Kidney (tissue), 13 donors: ENCODE measurements at regions not wholly inside any gene's neighbourhood (a gene's known extent, or its start where the extent isn't known, plus 50 kb on each side); places are given as distances from the start of the nearest gene placed in this dataset.

Experiments used
- DNase-seq, 5 donors: peaks; one replicate each; pipeline ENCODE4 v3.0.0-alpha.2; 2013 to 2020
- FAIRE-seq: peaks from 2 replicates; lab custom pipeline; 2012; peaks lifted over from hg19 to GRCh38; lab: Jason Lieb, UNC
- H3K27ac ChIP-seq, 2 donors: one replicate each; pipeline ENCODE4 v1.7.0; 2013; ENCODE audit warnings: low read depth in 2 of 2, low read length in 2 of 2, inconsistent platforms in 1 of 2
- H3K27me3 ChIP-seq: one replicate; pipeline ENCODE4 v1.7.1; 2013; ENCODE audit warnings: low read length, inconsistent platforms; ENCODE audit not compliant: control insufficient read depth, insufficient read depth
- H3K36me3 ChIP-seq, 3 donors: one replicate each; pipeline versions ENCODE4 v1.7.0 to v1.7.1; 2013; ENCODE audit warnings: low read length in 3 of 3, control low read depth in 1 of 3, inconsistent platforms in 1 of 3; ENCODE audit not compliant: insufficient read depth in 3 of 3, control insufficient read depth in 2 of 3
- H3K4me1 ChIP-seq, 3 donors: one replicate each; pipeline versions ENCODE4 v1.7.0 to v1.7.1; 2013; ENCODE audit warnings: low read length in 3 of 3, inconsistent platforms in 1 of 3, low read depth in 1 of 3; ENCODE audit not compliant: control insufficient read depth in 2 of 3, insufficient read depth in 2 of 3
- H3K4me3 ChIP-seq, 3 donors: one replicate each; pipeline versions ENCODE4 v1.7.0 to v1.8.1; 2013; ENCODE audit warnings: low read length in 3 of 3, control low read depth in 1 of 3, inconsistent platforms in 1 of 3
- H3K9ac ChIP-seq, 3 donors: one replicate each; pipeline versions ENCODE4 v1.7.0 to v1.7.1; 2013; ENCODE audit warnings: low read length in 3 of 3, control low read depth in 1 of 3, inconsistent platforms in 1 of 3
- H3K9me3 ChIP-seq, 3 donors: one replicate each; pipeline versions ENCODE4 v1.7.0 to v1.7.1; 2013; ENCODE audit warnings: low read length in 3 of 3, control low read depth in 1 of 3, inconsistent platforms in 1 of 3; ENCODE audit not compliant: control insufficient read depth in 2 of 3, insufficient read depth in 1 of 3
- intact Hi-C: fragments of 100-400 bp; cut with DNase I; formaldehyde crosslinking; loops from one replicate; pipeline ENCODE4 v1.11.1; 2022
- TF ChIP-seq, protein P1 (sequence below): IDR thresholded peaks from 3 replicates; pipeline ENCODE4 v1.5.1; 2012; ENCODE audit warnings: mild to moderate bottlenecking, moderate library complexity, borderline replicate concordance; ENCODE audit not compliant: insufficient read depth; ENCODE audit errors: extremely low read depth
- donor health status: control.
- donor health status: control.
- donor health status: control.
- donor health status: control.
- donor health status: control.
- donor health status: DM: yes; HTN: yes; CAD: no.
- donor health status: Normal renal cell carcinoma (clear cell type).

DNA sequence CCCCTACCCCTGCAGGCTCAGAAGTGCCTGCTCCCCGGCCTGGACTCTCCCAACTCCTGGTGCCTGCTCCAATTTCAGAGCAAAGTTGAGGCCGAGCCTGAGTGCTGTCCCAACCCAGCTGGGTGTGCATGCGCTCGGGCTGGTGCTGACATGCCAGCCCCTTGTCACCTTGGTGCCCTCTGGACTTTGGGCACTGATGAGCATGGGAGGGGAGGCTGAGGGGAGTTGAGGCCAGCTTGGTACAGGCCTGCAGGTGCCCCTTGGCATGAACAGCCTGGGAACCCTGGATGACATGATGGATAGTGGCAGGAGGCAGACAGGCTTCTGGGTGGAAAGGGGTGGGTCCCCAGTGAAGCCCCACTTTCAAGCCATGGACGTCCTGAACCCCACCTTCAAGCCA, 366.1 kb upstream of the NEGR1 start:
- no peak overlapping the region for H3K27ac ChIP-seq
- no peak overlapping the region for H3K9ac ChIP-seq
- no peaks in the 10 kb centered on the region for H3K4me1 ChIP-seq
- intact Hi-C loops = no loop called here
- H3K36me3 ChIP-seq = no peaks in the 10 kb centered on the region
- no peaks in the 10 kb centered on the region for H3K27me3 ChIP-seq
- no peaks in the 10 kb centered on the region for H3K9me3 ChIP-seq
- FAIRE-seq = no peak
- TF ChIP-seq, protein P1, sequence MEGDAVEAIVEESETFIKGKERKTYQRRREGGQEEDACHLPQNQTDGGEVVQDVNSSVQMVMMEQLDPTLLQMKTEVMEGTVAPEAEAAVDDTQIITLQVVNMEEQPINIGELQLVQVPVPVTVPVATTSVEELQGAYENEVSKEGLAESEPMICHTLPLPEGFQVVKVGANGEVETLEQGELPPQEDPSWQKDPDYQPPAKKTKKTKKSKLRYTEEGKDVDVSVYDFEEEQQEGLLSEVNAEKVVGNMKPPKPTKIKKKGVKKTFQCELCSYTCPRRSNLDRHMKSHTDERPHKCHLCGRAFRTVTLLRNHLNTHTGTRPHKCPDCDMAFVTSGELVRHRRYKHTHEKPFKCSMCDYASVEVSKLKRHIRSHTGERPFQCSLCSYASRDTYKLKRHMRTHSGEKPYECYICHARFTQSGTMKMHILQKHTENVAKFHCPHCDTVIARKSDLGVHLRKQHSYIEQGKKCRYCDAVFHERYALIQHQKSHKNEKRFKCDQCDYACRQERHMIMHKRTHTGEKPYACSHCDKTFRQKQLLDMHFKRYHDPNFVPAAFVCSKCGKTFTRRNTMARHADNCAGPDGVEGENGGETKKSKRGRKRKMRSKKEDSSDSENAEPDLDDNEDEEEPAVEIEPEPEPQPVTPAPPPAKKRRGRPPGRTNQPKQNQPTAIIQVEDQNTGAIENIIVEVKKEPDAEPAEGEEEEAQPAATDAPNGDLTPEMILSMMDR = no peak
- peak in 1 of 5 donors; percentile 39 for DNase-seq
- H3K4me3 ChIP-seq = no peak overlapping the region

DNA sequence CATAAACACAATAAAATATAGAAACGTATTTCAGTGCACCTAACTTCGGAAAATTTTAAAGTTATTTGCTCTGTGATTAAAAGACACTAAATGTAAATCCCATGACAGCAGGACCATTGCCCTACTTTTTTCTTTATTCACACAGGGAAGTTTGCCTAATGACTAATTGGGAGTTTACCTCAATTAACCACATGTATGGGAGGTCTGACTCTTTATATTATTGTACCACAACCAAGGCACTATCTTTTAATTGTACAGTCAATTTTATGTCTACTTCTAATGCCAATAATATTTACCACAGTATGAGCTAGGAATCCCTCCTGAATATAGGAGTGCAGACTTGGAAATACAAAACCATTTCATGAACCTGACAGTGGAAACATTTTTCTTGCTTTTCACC, 360.8 kb upstream of the NEGR1 start:
- FAIRE-seq (no peak), DNase-seq (no peak)
- no peaks in the 10 kb centered on the region for H3K36me3 ChIP-seq
- TF ChIP-seq, protein P1 = no peak
- H3K4me3 ChIP-seq = no peak overlapping the region
- H3K4me1 ChIP-seq = no peaks in the 10 kb centered on the region
- no peak overlapping the region for H3K9ac ChIP-seq
- no peaks in the 10 kb centered on the region for H3K27me3 ChIP-seq
- H3K27ac ChIP-seq = no peak overlapping the region
- intact Hi-C loops = no loop called here
- H3K9me3 ChIP-seq = no peaks in the 10 kb centered on the region

DNA sequence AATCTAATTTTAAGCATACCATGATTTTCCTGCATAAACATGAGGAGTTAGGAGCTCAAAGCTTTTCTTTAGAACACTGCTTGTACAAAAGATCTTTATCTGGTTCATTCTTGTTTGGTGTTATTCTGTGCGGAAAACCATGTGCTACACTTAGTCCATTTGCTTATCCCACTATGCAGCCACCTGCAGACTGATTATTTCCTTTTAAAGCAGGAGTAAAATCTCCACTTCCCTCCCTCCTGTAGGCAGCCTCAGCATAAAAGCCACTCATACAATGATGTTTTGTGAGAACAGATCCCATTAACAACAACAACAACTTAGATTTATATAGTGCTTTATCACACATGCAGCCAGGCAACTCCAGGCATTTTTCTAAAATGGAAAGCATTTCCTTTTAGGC, 355.3 kb upstream of the NEGR1 start:
- intact Hi-C loops = no loop called here
- no peak overlapping the region for H3K4me3 ChIP-seq
- H3K4me1 ChIP-seq = no peaks in the 10 kb centered on the region
- H3K27ac ChIP-seq = no peak overlapping the region
- H3K9ac ChIP-seq = no peak overlapping the region
- H3K9me3 ChIP-seq = no peaks in the 10 kb centered on the region
- FAIRE-seq (no peak), DNase-seq (no peak)
- no peaks in the 10 kb centered on the region for H3K36me3 ChIP-seq
- H3K27me3 ChIP-seq = no peaks in the 10 kb centered on the region
- TF ChIP-seq, protein P1 = no peak

DNA sequence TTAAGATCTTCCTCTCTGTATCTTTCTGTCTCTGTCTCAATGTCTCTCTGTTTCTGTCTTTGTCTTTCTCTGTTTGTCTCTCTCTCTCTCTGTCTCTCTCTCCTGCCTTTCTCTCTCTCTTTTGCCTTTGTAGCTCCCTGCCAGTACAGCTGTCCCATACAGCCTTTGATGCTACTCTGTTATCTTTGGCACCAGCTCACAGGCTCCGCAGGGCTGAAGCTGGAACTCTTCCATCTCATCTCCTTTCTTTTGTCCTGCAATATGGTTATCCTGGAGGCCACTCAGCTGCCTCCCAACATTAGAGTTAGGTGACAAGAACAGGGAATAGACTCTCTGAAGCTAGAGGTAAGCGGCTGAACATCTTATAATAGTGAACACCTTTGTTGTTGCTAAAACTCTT, 354.3 kb upstream of the NEGR1 start:
- DNase-seq (no peak), FAIRE-seq (no peak)
- intact Hi-C loops = no loop called here
- TF ChIP-seq, protein P1 = no peak
- Histone ChIP-seq H3K4me3 (no peak overlapping the region), H3K9me3 (no peaks in the 10 kb centered on the region), H3K36me3 (no peaks in the 10 kb centered on the region), H3K9ac (no peak overlapping the region), H3K27me3 (no peaks in the 10 kb centered on the region), H3K4me1 (no peaks in the 10 kb centered on the region), H3K27ac (no peak overlapping the region)
